HCT116 (cell line): ENCODE measurements at regions not wholly inside any gene's neighbourhood (a gene's known extent, or its start where the extent isn't known, plus 50 kb on each side); places are given as distances from the start of the nearest gene placed in this dataset.
"Not testable (repeated sequence)": the region's sequence is repeated elsewhere in the genome, so short reads cannot be mapped to it uniquely, and the experiment has no call there.

Experiments used
- CTCF ChIP-seq, 3 experiments: fragments of 200-600 bp in 1 of 3; sonication (generic) in 1 of 3; IDR thresholded peaks in 2 of 3; conservative IDR thresholded peaks in 1 of 3; 2 replicates each; pipeline ENCODE4 v1.5.1; 2012 to 2017; ENCODE audit warnings: low read depth in 2 of 3, low read length in 2 of 3, antibody characterized with exemption in 1 of 3, borderline replicate concordance in 1 of 3, control low read depth in 1 of 3, mild to moderate bottlenecking in 1 of 3, mixed read lengths in 1 of 3, mixed run types in 1 of 3, moderate library complexity in 1 of 3; ENCODE audit not compliant: insufficient read depth in 1 of 3
- TF ChIP-seq, protein P1 (sequence below): IDR thresholded peaks from 2 replicates; pipeline ENCODE4 v1.6.1; 2012

- not testable (repeated sequence) for TF ChIP-seq CTCF (IDR thresholded peaks at IDR 0.05 in 2 of 3, conservative IDR thresholded peaks at IDR 0.05 in 1 of 3; ENCODE audit: borderline replicate concordance in 1 of 3, insufficient read depth in 1 of 3, low read depth in 2 of 3, low read length in 2 of 3)
- TF ChIP-seq, protein P1, sequence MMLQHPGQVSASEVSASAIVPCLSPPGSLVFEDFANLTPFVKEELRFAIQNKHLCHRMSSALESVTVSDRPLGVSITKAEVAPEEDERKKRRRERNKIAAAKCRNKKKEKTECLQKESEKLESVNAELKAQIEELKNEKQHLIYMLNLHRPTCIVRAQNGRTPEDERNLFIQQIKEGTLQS: not testable (repeated sequence)
Measured at GRCh38 chr2:131684631-131685316, 157.1 kb downstream of the CCDC74A start.
